HT-29 (cell line): ENCODE measurements at regions not wholly inside any gene's neighbourhood (a gene's known extent, or its start where the extent isn't known, plus 50 kb on each side); places are given as distances from the start of the nearest gene placed in this dataset.

ENCODE experiments used
- DNase-seq: peaks from one replicate; pipeline ENCODE4 v3.0.0-alpha.2; 2015; ENCODE audit warnings: low spot score

GRCh38 chr5:53219174-53219573 lies 109.6 kb upstream of the MOCS2 start:
- DNase-seq, result no peak

- no peak for DNase-seq
These were observed 110.1 kb upstream of the MOCS2 start for GRCh38 chr5:53219610-53220009.

- no peak for DNase-seq
These were observed 124.3 kb upstream of the MOCS2 start for GRCh38 chr5:53233645-53234405.

- no peak for DNase-seq
These were observed 127.1 kb upstream of the MOCS2 start for GRCh38 chr5:53236683-53237082.

GRCh38 chr5:53237876-53238275 lies 128.3 kb upstream of the MOCS2 start:
- DNase-seq, result no peak

- DNase-seq, result no peak
These were observed 129.9 kb upstream of the MOCS2 start for GRCh38 chr5:53239301-53239990.

GRCh38 chr5:53240661-53241060 lies 131.1 kb upstream of the MOCS2 start:
- DNase-seq, result no peak

GRCh38 chr5:53241572-53241971 lies 132.0 kb upstream of the MOCS2 start:
- no peak for DNase-seq

- DNase-seq, result no peak
These were observed 133.8 kb upstream of the MOCS2 start for GRCh38 chr5:53243403-53243802.

GRCh38 chr5:53246042-53246836 lies 136.7 kb upstream of the MOCS2 start:
- DNase-seq, result no peak

GRCh38 chr5:53249529-53250200 lies 140.1 kb upstream of the MOCS2 start:
- DNase-seq, result no peak

- no peak for DNase-seq
These were observed 140.6 kb upstream of the MOCS2 start for GRCh38 chr5:53250201-53250550.

- no peak for DNase-seq
These were observed 143.9 kb upstream of the MOCS2 start for GRCh38 chr5:53253421-53253871.

- no peak for DNase-seq
These were observed 147.2 kb upstream of the MOCS2 start for GRCh38 chr5:53256746-53257145.

GRCh38 chr5:53257806-53258373 lies 148.3 kb upstream of the MOCS2 start:
- DNase-seq, result no peak

- DNase-seq, result no peak
These were observed 149.6 kb upstream of the MOCS2 start for GRCh38 chr5:53259176-53259575.

- DNase-seq, result no peak
These were observed 150.9 kb upstream of the MOCS2 start for GRCh38 chr5:53260446-53260845.

- DNase-seq, result no peak
These were observed 151.7 kb upstream of the MOCS2 start for GRCh38 chr5:53261245-53261644.

- peak; percentile 48 for DNase-seq
These were observed 152.9 kb upstream of the MOCS2 start for GRCh38 chr5:53262348-53262970.

GRCh38 chr5:53263151-53263550 lies 153.6 kb upstream of the MOCS2 start:
- DNase-seq, result no peak

GRCh38 chr5:53265043-53265442 lies 155.5 kb upstream of the MOCS2 start:
- DNase-seq, result no peak
